ENCODE measurements at regions not wholly inside any gene's neighbourhood (a gene's known extent, or its start where the extent isn't known, plus 50 kb on each side); places are given as distances from the start of the nearest gene placed in this dataset.

- Histone ChIP-seq H3K27me3 (no peaks in the 10 kb centered on the region), H3K4me3 (no peak overlapping the region), H3K9me3 (peaks cover 0 to 4% of the 10 kb centered on the region in 2 donors), H3K27ac (no peak overlapping the region), H3K4me1 (no peaks in the 10 kb centered on the region), H3K36me3 (no peaks in the 10 kb centered on the region)
- intact Hi-C loops (cut with DNase I; ENCODE audit: low total_unique reads): no loop called here
- DNase-seq: no peak
- TF ChIP-seq CTCF (IDR thresholded peaks at IDR 0.05) (no peak), POLR2A (IDR thresholded peaks at IDR 0.05) (no peak)
Measured at GRCh38 chr4:16329797-16330134, 103.5 kb upstream of the TAPT1 start.

DNA sequence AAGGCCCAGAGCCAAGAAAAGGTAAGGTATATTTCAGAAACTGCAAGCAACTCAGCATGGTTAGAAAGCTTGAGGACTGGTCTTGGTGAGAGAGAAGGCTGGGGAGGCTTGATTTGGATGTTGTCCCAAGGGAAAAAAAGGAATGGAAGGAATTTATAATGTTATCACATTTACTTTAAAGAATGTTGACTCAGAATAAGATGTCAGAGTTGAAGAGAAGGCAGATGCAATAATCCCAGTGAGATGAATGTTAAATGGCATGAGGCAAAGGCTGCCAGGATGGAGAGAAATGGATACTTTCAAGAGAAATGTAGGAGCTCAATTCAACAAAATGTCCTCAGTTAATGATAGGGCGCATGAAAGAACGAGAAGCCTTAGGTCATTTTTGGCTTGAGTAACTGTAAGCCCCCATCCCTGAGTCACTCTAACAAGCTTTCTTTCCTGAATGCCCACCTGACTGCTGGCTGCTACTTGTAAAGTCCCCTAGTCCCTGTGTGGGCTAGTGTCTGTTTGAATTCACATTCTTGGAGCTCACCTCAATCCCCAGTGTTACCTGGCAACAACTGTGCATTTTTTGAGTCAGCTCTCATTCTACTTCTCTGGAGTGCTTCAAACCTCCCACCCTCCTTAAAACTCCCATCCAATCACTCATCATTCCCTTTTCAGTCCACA is 103.0 kb upstream of the TAPT1 start:
- H3K4me3 ChIP-seq: no peak overlapping the region
- H3K36me3 ChIP-seq: no peaks in the 10 kb centered on the region
- H3K27ac ChIP-seq: no peak overlapping the region
- no peaks in the 10 kb centered on the region for H3K4me1 ChIP-seq
- intact Hi-C loops (cut with DNase I; ENCODE audit: low total_unique reads): no loop called here
- no peak for DNase-seq
- TF ChIP-seq CTCF (IDR thresholded peaks at IDR 0.05) (no peak), POLR2A (IDR thresholded peaks at IDR 0.05) (no peak)
- no peaks in the 10 kb centered on the region for H3K27me3 ChIP-seq
- peaks cover 0 to 4% of the 10 kb centered on the region in 2 donors for H3K9me3 ChIP-seq

GRCh38 chr4:16322183-16322582 is 95.9 kb upstream of the TAPT1 start:
- Histone ChIP-seq H3K4me3 (no peak overlapping the region), H3K27ac (no peak overlapping the region), H3K36me3 (no peaks in the 10 kb centered on the region), H3K4me1 (no peaks in the 10 kb centered on the region), H3K27me3 (no peaks in the 10 kb centered on the region), H3K9me3 (no peaks in the 10 kb centered on the region)
- intact Hi-C loops (cut with DNase I; ENCODE audit: low total_unique reads): no loop called here
- TF ChIP-seq CTCF (IDR thresholded peaks at IDR 0.05): no peak
- DNase-seq: no peak

GRCh38 chr4:16315456-16315855 is 89.2 kb upstream of the TAPT1 start:
- no peak for DNase-seq
- Histone ChIP-seq H3K9me3 (no peaks in the 10 kb centered on the region), H3K27ac (no peak overlapping the region), H3K4me3 (no peak overlapping the region), H3K36me3 (no peaks in the 10 kb centered on the region), H3K27me3 (no peaks in the 10 kb centered on the region), H3K4me1 (no peaks in the 10 kb centered on the region)
- TF ChIP-seq CTCF (IDR thresholded peaks at IDR 0.05) (no peak), POLR2A (IDR thresholded peaks at IDR 0.05) (no peak)
- intact Hi-C loops (cut with DNase I; ENCODE audit: low total_unique reads): no loop called here

- no peak for TF ChIP-seq POLR2A (IDR thresholded peaks at IDR 0.05)
- TF ChIP-seq CTCF (IDR thresholded peaks at IDR 0.05): no peak
Measured at GRCh38 chr4:16310606-16311005, 84.3 kb upstream of the TAPT1 start.

More at GRCh38 chr4:16310606-16311005, 84.3 kb upstream of the TAPT1 start:
- Histone ChIP-seq H3K27ac (no peak overlapping the region), H3K36me3 (no peaks in the 10 kb centered on the region), H3K9me3 (no peaks in the 10 kb centered on the region), H3K4me3 (no peak overlapping the region), H3K4me1 (no peaks in the 10 kb centered on the region), H3K27me3 (no peaks in the 10 kb centered on the region)
- DNase-seq: no peak
- intact Hi-C loops (cut with DNase I; ENCODE audit: low total_unique reads): no loop called here

All from uterus (tissue), 3 donors.